Panc1 (cell line): ENCODE measurements at regions not wholly inside any gene's neighbourhood (a gene's known extent, or its start where the extent isn't known, plus 50 kb on each side); places are given as distances from the start of the nearest gene placed in this dataset.
"Not testable (repeated sequence)": the region's sequence is repeated elsewhere in the genome, so short reads cannot be mapped to it uniquely, and the experiment has no call there.

Experiments used
- ATAC-seq: fragments of 200-7000 bp; cut with Tn5 transposase; 2 replicates; pipeline ENCODE4 v1.9.1; 2020; ENCODE audit warnings: mild to moderate bottlenecking, moderate library complexity
- BruUV-seq: library from RNA; stranded (reverse); fragments of 400-500 nt; replicated peaks from 2 replicates; lab custom pipeline; 2021; lab: Mats Ljungman, UMichigan
- CTCF ChIA-PET: fragments of 300-600 bp; sonication (Branson Sonifier 250); formaldehyde crosslinking; loops from one replicate; lab custom pipeline; 2022; ENCODE audit warnings: antibody characterized with exemption; lab: Charles Lee
- POLR2A ChIA-PET: fragments of 300-600 bp; sonication (Branson Sonifier 250); formaldehyde crosslinking; loops from one replicate; lab custom pipeline; 2022; ENCODE audit warnings: antibody characterized with exemption; lab: Charles Lee
- DNase-seq: peaks from one replicate; pipeline ENCODE4 v3.0.0-alpha.2; 2010; ENCODE audit warnings: low read depth, low spot score
- H3K27ac ChIP-seq: 2 replicates; pipeline ENCODE4 v1.5.1; 2011; ENCODE audit warnings: mild to moderate bottlenecking, low read length, inconsistent platforms
- H3K27me3 ChIP-seq: fragments of 200-500 bp; sonication (Bioruptor generic); 2 replicates; pipeline ENCODE4 v1.6.0; 2014; ENCODE audit warnings: low read length, inconsistent platforms; ENCODE audit not compliant: control insufficient read depth, insufficient read depth
- H3K36me3 ChIP-seq: fragments of 200-500 bp; sonication (Bioruptor generic); 2 replicates; pipeline ENCODE4 v1.5.1; 2014; ENCODE audit warnings: inconsistent platforms, mild to moderate bottlenecking, low read length, moderate library complexity; ENCODE audit not compliant: control insufficient read depth, insufficient read depth
- H3K4me1 ChIP-seq: 2 replicates; pipeline ENCODE4 v1.5.1; 2011; ENCODE audit warnings: inconsistent platforms, mild to moderate bottlenecking, low read length, moderate library complexity; ENCODE audit not compliant: control insufficient read depth, insufficient read depth
- H3K4me3 ChIP-seq, 2 experiments: 2 replicates each; pipeline ENCODE4 v1.5.1; 2011 to 2012; ENCODE audit warnings: low read depth in 2 of 2, low read length in 2 of 2, mild to moderate bottlenecking in 2 of 2, inconsistent platforms in 1 of 2, moderate library complexity in 1 of 2
- H3K9me3 ChIP-seq: fragments of 200-500 bp; sonication (Bioruptor generic); 2 replicates; pipeline ENCODE4 v1.5.1; 2014; ENCODE audit warnings: low read depth, mild to moderate bottlenecking, inconsistent platforms, low read length, moderate library complexity; ENCODE audit not compliant: control insufficient read depth, insufficient read depth
- CTCF ChIP-seq: fragments of 450-650 bp; IDR thresholded peaks from 2 replicates; pipeline ENCODE4 v1.5.1; 2017; ENCODE audit warnings: mild to moderate bottlenecking
- POLR2AphosphoS5 ChIP-seq: IDR thresholded peaks from 2 replicates; pipeline ENCODE4 v1.6.1; 2012; ENCODE audit warnings: mild to moderate bottlenecking, low read depth, low read length, moderate library complexity
- REST ChIP-seq, 2 experiments: IDR thresholded peaks; 2 replicates each; pipeline ENCODE4 v1.6.1; 2011 to 2012; ENCODE audit warnings: low read depth in 2 of 2, control low read depth in 1 of 2, low read length in 1 of 2, mild to moderate bottlenecking in 1 of 2, moderate library complexity in 1 of 2; ENCODE audit not compliant: insufficient read depth in 1 of 2
- SIN3A ChIP-seq: IDR thresholded peaks from 2 replicates; pipeline ENCODE4 v1.6.1; 2012; ENCODE audit warnings: low read depth, mild to moderate bottlenecking, low read length, moderate library complexity, borderline replicate concordance; ENCODE audit not compliant: insufficient read depth
- TCF7L2 ChIP-seq: IDR thresholded peaks from 2 replicates; pipeline ENCODE4 v1.6.1; 2011; ENCODE audit warnings: mild to moderate bottlenecking, low read depth, low read length, inconsistent platforms
- in situ Hi-C: cut with HindIII; loops from 2 replicates; pipeline ENCODE4 v1.10.0; 2016; ENCODE audit warnings: low sequenced_read_pairs, low pct_unique_long_range_greater_than_20kb
- intact Hi-C: fragments of 100-400 bp; cut with micrococcal nuclease; formaldehyde crosslinking; loops from one replicate; pipeline ENCODE4 v1.10.0; 2022; ENCODE audit not compliant: unreplicated experiment

GRCh38 chr15:70234256-70234905 lies 136.7 kb upstream of the TLE3 start:
- ChIA-PET CTCF (interaction anchor here (0.6 kb wide), 1 partner anchor 1204 kb away, joined by 3 read pairs; no protein-coding TSS in a partner anchor), POLR2A (interaction anchor here (0.7 kb wide), 1 partner anchor 403 kb away, joined by 3 read pairs; no protein-coding TSS in a partner anchor)
- ATAC-seq (no peak), DNase-seq (no peak)
- H3K9me3 ChIP-seq = peaks cover 10% of the 10 kb centered on the region; the same call in 1 of the 2 replicates
- TF ChIP-seq REST (IDR thresholded peaks at IDR 0.05; ENCODE audit: insufficient read depth in 1 of 2, low read depth in 2 of 2, low read length in 1 of 2) (no peak), POLR2AphosphoS5 (no peak), TCF7L2 (no peak), CTCF (no peak), SIN3A (no peak)
- H3K27ac ChIP-seq = no peak overlapping the region; the same call in 1 of the 2 replicates
- no peaks in the 10 kb centered on the region for H3K27me3 ChIP-seq
- H3K36me3 ChIP-seq = no peaks in the 10 kb centered on the region
- no peaks in the 10 kb centered on the region for H3K4me1 ChIP-seq
- no TSS peak for BruUV-seq
- intact Hi-C loops = no loop called here
- H3K4me3 ChIP-seq = no peak overlapping the region
- in situ Hi-C loops = no loop called here

- ChIA-PET POLR2A (no interaction called here), CTCF (interaction anchor here (0.6 kb wide), 1 partner anchor 244 kb away, joined by 3 read pairs; no protein-coding TSS in a partner anchor)
- Histone ChIP-seq H3K27me3 (no peaks in the 10 kb centered on the region), H3K27ac (no peak overlapping the region), H3K9me3 (peaks cover 10% of the 10 kb centered on the region; the same call in 1 of the 2 replicates), H3K36me3 (no peaks in the 10 kb centered on the region), H3K4me3 (no peak overlapping the region), H3K4me1 (no peaks in the 10 kb centered on the region)
- TF ChIP-seq SIN3A (no peak), TCF7L2 (no peak), REST (IDR thresholded peaks at IDR 0.05; ENCODE audit: insufficient read depth in 1 of 2, low read depth in 2 of 2, low read length in 1 of 2) (no peak), POLR2AphosphoS5 (no peak), CTCF (no peak)
- no TSS peak for BruUV-seq
- DNase-seq = no peak
- no peak for ATAC-seq
- intact Hi-C loops = no loop called here
- in situ Hi-C loops = no loop called here
Measured at GRCh38 chr15:70231484-70231883, 133.8 kb upstream of the TLE3 start.

GRCh38 chr15:70227918-70228317 lies 130.2 kb upstream of the TLE3 start:
- CTCF ChIA-PET, H3K36me3 ChIP-seq, H3K27ac ChIP-seq, H3K4me3 ChIP-seq, POLR2A ChIA-PET, H3K4me1 ChIP-seq, BruUV-seq, ATAC-seq, in situ Hi-C loops, DNase-seq, H3K27me3 ChIP-seq, intact Hi-C loops: not testable (repeated sequence)
- H3K9me3 ChIP-seq = peaks cover 10% of the 10 kb centered on the region; the same call in 1 of the 2 replicates
